ENCODE measurements at regions not wholly inside any gene's neighbourhood (a gene's known extent, or its start where the extent isn't known, plus 50 kb on each side); places are given as distances from the start of the nearest gene placed in this dataset.

- TF ChIP-seq CEBPB (IDR thresholded peaks at IDR 0.05; ENCODE audit: low read depth, low read length): no peak
- no peak for TF ChIP-seq SMC3 (IDR thresholded peaks at IDR 0.05; ENCODE audit: low read depth, low read length)
- Histone ChIP-seq H3K4me1 (ENCODE audit: control insufficient read depth, insufficient read depth, low read length) (no peaks in the 10 kb centered on the region), H2BK15ac (ENCODE audit: low read depth, low read length) (no peak overlapping the region), H3K14ac (replicated peaks; ENCODE audit: low read depth, low read length) (no peak overlapping the region), H4K5ac (ENCODE audit: low read depth, low read length) (no peak overlapping the region), H4K91ac (ENCODE audit: insufficient read depth, low read depth, low read length) (no peak overlapping the region), H3K4me2 (ENCODE audit: low read depth, low read length) (peak overlapping the region; percentile 81), H4K20me1 (ENCODE audit: insufficient read depth, low read length) (no peaks in the 10 kb centered on the region), H3K9ac (ENCODE audit: low read depth, low read length) (no peak overlapping the region), H3K79me1 (ENCODE audit: low read depth in 1 of 2, low read length in 2 of 2) (no peaks in the 10 kb centered on the region), H4K8ac (ENCODE audit: low read depth in 2 of 2, low read length in 2 of 2) (no peak overlapping the region), H3K23ac (ENCODE audit: low read depth, low read length) (no peak overlapping the region), H3K27ac (ENCODE audit: insufficient read depth, low read length) (no peak overlapping the region), H3K36me3 (ENCODE audit: control insufficient read depth, insufficient read depth, low read length) (no peaks in the 10 kb centered on the region), H3K56ac (ENCODE audit: extremely low read depth, insufficient read depth, low read length) (no peak overlapping the region), H2BK20ac (ENCODE audit: low read depth, low read length) (no peak overlapping the region), H2BK5ac (ENCODE audit: low read depth, low read length, poor library complexity, severe bottlenecking) (no peak overlapping the region), H2BK120ac (ENCODE audit: low read depth, low read length) (no peak overlapping the region), H3K4ac (ENCODE audit: low read depth, low read length) (no peak overlapping the region), H2AK9ac (replicated peaks; ENCODE audit: low read depth, low read length, poor library complexity) (no peak overlapping the region), H2AK5ac (ENCODE audit: low read depth, low read length) (no peak overlapping the region), H3K27me3 (ENCODE audit: control insufficient read depth, insufficient read depth, low read length) (peaks cover 10% of the 10 kb centered on the region), H3K9me3 (ENCODE audit: control insufficient read depth, insufficient read depth, low read length) (no peaks in the 10 kb centered on the region), H2AFZ (replicated peaks; ENCODE audit: low read length, poor library complexity) (no peak overlapping the region), H3K4me3 (ENCODE audit: insufficient read depth, low read depth, low read length) (peak overlapping the region; percentile 34; the same call in 1 of the 2 replicates), H3K9me1 (ENCODE audit: insufficient read depth, low read length) (no peaks in the 10 kb centered on the region), H3K18ac (ENCODE audit: low read depth, low read length) (no peak overlapping the region)
- ChIA-PET POLR2A (ENCODE audit: unreplicated experiment) (no interaction called here), CTCF (no interaction called here)
- DNase-seq (no peak), ATAC-seq (ENCODE audit: low read depth) (no peak)
- in situ Hi-C loops (cut with MboI; ENCODE audit: low sequenced_read_pairs): no loop called here
- intact Hi-C loops (cut with micrococcal nuclease): no loop called here
- WGBS, 2 experiments (ENCODE audit: extremely low coverage in 2 of 2, insufficient read length in 1 of 2): 15% methylated on average over 9 of the region's 27 CpGs; no CpG with 5 or more reads in 1 of the 2 experiments
- BruUV-seq (replicated peaks): no TSS peak
- dilution Hi-C loops (cut with HindIII; ENCODE audit: low sequenced_read_pairs, unreplicated experiment): no loop called here
Measured at GRCh38 chr6:27679308-27679963, 206.5 kb upstream of the ZNF184 start.

Data from IMR-90 (cell line).